Astrocyte of the cerebellum (primary cell): ENCODE measurements at regions not wholly inside any gene's neighbourhood (a gene's known extent, or its start where the extent isn't known, plus 50 kb on each side); places are given as distances from the start of the nearest gene placed in this dataset.

ENCODE experiments used
- DNase-seq: peaks from one replicate; pipeline ENCODE4 v3.0.0-alpha.2; 2011; ENCODE audit warnings: low read depth
- H3K4me3 ChIP-seq: 2 replicates; pipeline ENCODE4 v1.5.1; 2011; ENCODE audit warnings: mild to moderate bottlenecking, low read depth, low read length, moderate library complexity
- in situ Hi-C: cut with HindIII; loops from 2 replicates; pipeline ENCODE4 v1.10.0; 2017; ENCODE audit warnings: low sequenced_read_pairs
- TF ChIP-seq, protein P1 (sequence below): IDR thresholded peaks from 2 replicates; pipeline ENCODE4 v1.5.1; 2012; ENCODE audit warnings: low read length, low read depth, moderate library complexity, mild to moderate bottlenecking; ENCODE audit errors: missing control alignments

GRCh38 chr1:80924290-80924689, 876.4 kb upstream of the ADGRL2 start:
- DNase-seq, result no peak
- in situ Hi-C loops, result no loop called here
- TF ChIP-seq, protein P1, sequence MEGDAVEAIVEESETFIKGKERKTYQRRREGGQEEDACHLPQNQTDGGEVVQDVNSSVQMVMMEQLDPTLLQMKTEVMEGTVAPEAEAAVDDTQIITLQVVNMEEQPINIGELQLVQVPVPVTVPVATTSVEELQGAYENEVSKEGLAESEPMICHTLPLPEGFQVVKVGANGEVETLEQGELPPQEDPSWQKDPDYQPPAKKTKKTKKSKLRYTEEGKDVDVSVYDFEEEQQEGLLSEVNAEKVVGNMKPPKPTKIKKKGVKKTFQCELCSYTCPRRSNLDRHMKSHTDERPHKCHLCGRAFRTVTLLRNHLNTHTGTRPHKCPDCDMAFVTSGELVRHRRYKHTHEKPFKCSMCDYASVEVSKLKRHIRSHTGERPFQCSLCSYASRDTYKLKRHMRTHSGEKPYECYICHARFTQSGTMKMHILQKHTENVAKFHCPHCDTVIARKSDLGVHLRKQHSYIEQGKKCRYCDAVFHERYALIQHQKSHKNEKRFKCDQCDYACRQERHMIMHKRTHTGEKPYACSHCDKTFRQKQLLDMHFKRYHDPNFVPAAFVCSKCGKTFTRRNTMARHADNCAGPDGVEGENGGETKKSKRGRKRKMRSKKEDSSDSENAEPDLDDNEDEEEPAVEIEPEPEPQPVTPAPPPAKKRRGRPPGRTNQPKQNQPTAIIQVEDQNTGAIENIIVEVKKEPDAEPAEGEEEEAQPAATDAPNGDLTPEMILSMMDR, result no peak
- no peak overlapping the region for H3K4me3 ChIP-seq

DNA sequence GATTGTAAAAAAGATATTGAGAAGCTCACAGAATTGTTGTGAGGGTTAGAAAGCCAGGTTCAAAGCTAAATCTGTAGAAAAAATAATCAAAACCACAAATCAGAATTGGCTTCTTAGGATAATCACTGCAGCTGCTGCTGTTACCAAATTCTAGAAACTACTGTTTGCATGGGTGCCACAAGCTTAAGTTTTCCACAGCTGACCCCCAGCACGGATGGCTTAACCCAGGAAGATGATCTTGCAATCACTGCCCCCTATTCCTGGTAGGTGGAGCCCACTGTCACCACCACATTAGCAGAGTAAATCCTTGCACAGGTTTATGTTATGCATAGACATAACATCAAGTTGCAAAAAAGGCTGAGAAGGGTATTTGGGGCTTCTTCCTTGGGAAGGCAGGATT, 877.8 kb upstream of the ADGRL2 start:
- DNase-seq, result no peak
- in situ Hi-C loops, result no loop called here
- TF ChIP-seq, protein P1, result no peak
- H3K4me3 ChIP-seq, result no peak overlapping the region

GRCh38 chr1:80919426-80919825, 881.3 kb upstream of the ADGRL2 start:
- TF ChIP-seq, protein P1, result no peak
- no peak overlapping the region for H3K4me3 ChIP-seq
- in situ Hi-C loops, result no loop called here
- DNase-seq, result no peak

- DNase-seq, result no peak
- TF ChIP-seq, protein P1, result no peak
- no peak overlapping the region for H3K4me3 ChIP-seq
- in situ Hi-C loops, result no loop called here
Observed at GRCh38 chr1:80918380-80918779, 882.4 kb upstream of the ADGRL2 start.

DNA sequence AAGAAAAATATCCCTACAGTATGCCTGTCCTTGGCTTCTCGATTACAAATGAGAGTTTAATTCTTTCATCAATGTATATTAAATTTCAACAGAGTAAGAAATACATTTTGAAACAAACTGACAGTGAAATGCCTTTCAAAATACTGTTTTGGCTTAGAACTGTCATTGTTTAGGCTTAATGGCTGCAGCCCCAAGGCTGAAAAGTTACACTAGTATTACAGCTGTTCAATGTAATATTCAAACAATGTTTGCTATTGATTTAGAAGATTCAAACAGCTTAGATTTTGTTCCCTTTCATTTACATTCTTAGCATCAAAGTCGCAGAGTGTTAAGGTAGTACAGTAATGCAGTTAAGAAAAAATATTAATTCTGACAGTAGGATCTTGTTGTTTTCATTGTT, 882.9 kb upstream of the ADGRL2 start:
- TF ChIP-seq, protein P1, result no peak
- in situ Hi-C loops, result no loop called here

DNA sequence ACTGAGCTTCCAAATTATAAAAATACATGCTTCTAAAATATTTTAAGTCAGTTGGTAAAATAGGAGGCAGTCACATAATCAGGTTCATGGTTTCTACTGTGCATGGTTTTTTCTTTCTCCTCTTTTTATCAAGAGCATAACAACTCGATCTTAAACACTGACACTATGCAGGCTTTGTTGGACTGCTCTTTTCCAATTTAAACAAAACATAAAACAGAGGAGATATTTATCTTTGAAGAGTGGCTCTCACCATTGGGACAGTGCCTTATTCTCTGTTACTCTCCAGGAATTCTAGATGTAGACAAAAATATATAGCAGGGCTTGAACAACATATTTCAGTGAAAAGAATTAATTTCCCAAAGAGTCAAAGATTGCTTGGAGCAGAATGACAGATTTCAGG, 883.5 kb upstream of the ADGRL2 start:
- DNase-seq, result no peak
- in situ Hi-C loops, result no loop called here
- TF ChIP-seq, protein P1, result no peak
- no peak overlapping the region for H3K4me3 ChIP-seq

More for the DNA sequence above, 882.9 kb upstream of the ADGRL2 start:
- H3K4me3 ChIP-seq, result no peak overlapping the region
- DNase-seq, result no peak

DNA sequence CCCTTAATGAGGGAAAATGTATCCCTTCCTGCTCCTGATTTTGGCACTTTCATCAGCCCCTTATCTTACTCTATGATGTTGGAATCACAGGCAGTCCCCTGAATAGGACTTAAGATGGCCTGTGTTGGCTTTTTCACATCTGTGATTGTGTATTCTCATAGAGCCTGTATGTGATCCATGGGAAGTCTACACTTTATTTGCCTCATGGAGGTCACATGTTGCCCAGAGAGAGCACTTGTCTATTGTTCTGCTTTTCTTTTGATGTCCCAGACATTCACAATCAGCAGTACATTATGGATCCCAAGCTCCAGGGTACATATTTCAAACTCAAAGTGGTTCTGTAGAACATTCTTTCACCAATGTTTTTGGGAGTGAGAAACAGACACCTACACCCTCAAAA, 885.2 kb upstream of the ADGRL2 start:
- H3K4me3 ChIP-seq, result no peak overlapping the region
- TF ChIP-seq, protein P1, result no peak
- DNase-seq, result no peak
- in situ Hi-C loops, result no loop called here
